Natural killer cell treated with Interleukin-12 subunit alpha and Interleukin-12 subunit beta and Interleukin-15 and Interleukin-18, amount 100 ng/mL, for 72 hours (primary cell): ENCODE measurements at regions not wholly inside any gene's neighbourhood (a gene's known extent, or its start where the extent isn't known, plus 50 kb on each side); places are given as distances from the start of the nearest gene placed in this dataset.

ENCODE experiments used
- ATAC-seq, 2 donors: fragments of 150-1000 bp; cut with Tn5 transposase in 1 of 2; sonication (Bioruptor Pico), chemical (Tn5 transposase) in 1 of 2; 2 replicates each; pipeline ENCODE4 v1.10.0; 2021
- DNase-seq: peaks from one replicate; pipeline ENCODE4 v3.0.0; 2022; ENCODE audit warnings: low spot score
- H3K27ac Mint-ChIP-seq, 2 donors: 1 replicate in 1 of 2; 2 replicates in 1 of 2; pipeline ENCODE4 v1.8.0; 2022; ENCODE audit warnings: mixed read lengths in 2 of 2, mild to moderate bottlenecking in 1 of 2, moderate library complexity in 1 of 2
- H3K27me3 Mint-ChIP-seq, 2 donors: 1 replicate in 1 of 2; 2 replicates in 1 of 2; pipeline ENCODE4 v1.8.0; 2022; ENCODE audit warnings: mixed read lengths in 2 of 2
- H3K36me3 Mint-ChIP-seq: one replicate; pipeline ENCODE4 v1.8.0; 2022; ENCODE audit warnings: mixed read lengths
- H3K4me1 Mint-ChIP-seq, 2 donors: 1 replicate in 1 of 2; 2 replicates in 1 of 2; pipeline ENCODE4 v1.8.0; 2022; ENCODE audit warnings: low read depth in 2 of 2, mixed read lengths in 2 of 2, mild to moderate bottlenecking in 1 of 2
- H3K4me3 Mint-ChIP-seq: one replicate; pipeline ENCODE4 v1.8.0; 2022; ENCODE audit warnings: mixed read lengths
- H3K9me3 Mint-ChIP-seq: 2 replicates; pipeline ENCODE4 v1.8.0; 2022; ENCODE audit warnings: mixed read lengths

DNA sequence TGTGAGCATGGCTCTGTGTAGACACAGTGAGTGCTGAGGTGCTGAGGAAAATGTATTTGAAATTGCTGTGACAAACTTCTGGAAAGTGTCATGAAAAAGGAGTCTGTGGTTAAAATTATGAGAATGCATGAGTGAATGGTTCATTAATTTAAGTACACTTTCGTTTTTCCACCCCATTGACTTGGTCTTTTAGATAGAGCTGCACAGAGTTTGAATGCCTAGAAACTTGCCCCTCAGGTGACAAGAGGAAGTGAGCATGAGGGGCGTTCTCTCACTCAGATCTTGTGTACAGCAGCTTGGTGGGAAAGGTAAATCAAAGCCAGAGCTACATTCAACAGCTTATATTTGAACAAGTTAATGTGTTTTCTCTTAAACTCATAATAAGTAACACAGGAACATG lies 296.8 kb downstream of the WDR72 start:
- Mint-ChIP-seq H3K4me1 (no peaks in the 10 kb centered on the region), H3K27ac (no peak overlapping the region), H3K27me3 (no peaks in the 10 kb centered on the region), H3K4me3 (no peak overlapping the region), H3K9me3 (peaks cover 4% of the 10 kb centered on the region), H3K36me3 (no peaks in the 10 kb centered on the region)
- no peak for DNase-seq
- ATAC-seq, result no peak

DNA sequence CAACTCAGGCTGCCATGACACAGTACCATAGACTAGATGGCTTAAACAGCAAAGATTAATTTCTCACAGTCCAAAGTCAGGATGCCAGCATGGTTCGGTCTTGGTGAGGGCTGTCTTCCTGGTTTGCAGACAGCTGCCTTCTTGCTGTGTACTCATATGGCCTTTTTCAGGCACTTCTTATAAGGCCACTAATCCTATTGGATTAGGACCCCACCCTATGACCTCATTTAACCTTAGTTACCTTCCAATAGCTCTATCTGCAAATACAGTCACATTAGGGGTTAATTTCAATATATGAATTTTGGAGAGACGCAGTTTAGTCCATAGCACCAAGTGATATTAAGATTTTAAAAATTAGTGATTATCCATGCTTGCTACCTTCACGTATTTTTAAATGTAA lies 297.8 kb downstream of the WDR72 start:
- Mint-ChIP-seq H3K36me3 (no peaks in the 10 kb centered on the region), H3K4me3 (no peak overlapping the region), H3K27me3 (no peaks in the 10 kb centered on the region), H3K27ac (no peak overlapping the region), H3K9me3 (peaks cover 4% of the 10 kb centered on the region), H3K4me1 (no peaks in the 10 kb centered on the region)
- DNase-seq (no peak), ATAC-seq (no peak)

DNA sequence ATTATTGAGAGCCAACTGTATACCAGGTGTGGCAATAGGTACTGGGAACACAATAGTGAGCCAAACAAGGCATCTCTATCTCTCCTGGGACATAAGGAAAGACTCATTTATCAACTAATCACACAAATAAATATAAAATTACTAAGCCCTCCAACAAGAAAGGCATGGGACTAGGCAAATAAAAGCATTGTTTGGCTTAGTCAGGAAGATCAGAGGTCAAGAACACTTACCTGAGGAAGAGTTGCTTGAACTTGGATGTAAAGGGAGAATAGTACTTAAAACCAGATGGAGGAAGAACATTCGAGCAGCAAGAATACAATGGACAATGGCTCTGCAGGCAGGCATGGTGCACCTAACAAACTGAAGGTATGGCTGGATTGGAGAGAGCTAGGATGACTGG lies 300.7 kb downstream of the WDR72 start:
- no peaks in the 10 kb centered on the region for H3K36me3 Mint-ChIP-seq

DNA sequence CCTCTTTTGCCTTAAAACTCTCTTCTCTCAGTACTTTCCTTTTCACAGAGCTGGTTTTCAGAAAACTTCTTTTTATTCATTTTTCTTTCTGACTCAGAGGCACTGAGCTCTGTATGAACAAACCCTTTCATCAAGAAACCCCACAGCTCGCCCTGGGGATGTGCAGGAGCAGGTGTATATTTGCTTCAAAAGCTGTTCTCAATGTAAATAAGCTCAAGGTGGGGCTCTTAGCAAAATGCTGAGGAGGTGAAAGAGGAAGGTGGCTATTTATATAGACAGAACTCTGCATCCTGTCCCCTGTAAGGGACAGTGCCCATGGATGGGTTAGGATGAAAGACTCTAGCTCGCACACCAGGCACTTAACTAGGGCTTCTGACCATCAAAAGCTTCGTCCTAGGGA lies 302.0 kb downstream of the WDR72 start:
- DNase-seq, result no peak
- Mint-ChIP-seq H3K9me3 (peaks cover 4% of the 10 kb centered on the region), H3K27ac (no peak overlapping the region), H3K27me3 (no peaks in the 10 kb centered on the region), H3K4me3 (no peak overlapping the region), H3K36me3 (no peaks in the 10 kb centered on the region), H3K4me1 (no peaks in the 10 kb centered on the region)
- no peak for ATAC-seq

More for the DNA sequence above, 300.7 kb downstream of the WDR72 start:
- H3K27ac Mint-ChIP-seq, result no peak overlapping the region
- no peak for DNase-seq
- H3K9me3 Mint-ChIP-seq, result peaks cover 4% of the 10 kb centered on the region
- H3K4me1 Mint-ChIP-seq, result no peaks in the 10 kb centered on the region
- H3K4me3 Mint-ChIP-seq, result no peak overlapping the region
- ATAC-seq, result no peak
- no peaks in the 10 kb centered on the region for H3K27me3 Mint-ChIP-seq

DNA sequence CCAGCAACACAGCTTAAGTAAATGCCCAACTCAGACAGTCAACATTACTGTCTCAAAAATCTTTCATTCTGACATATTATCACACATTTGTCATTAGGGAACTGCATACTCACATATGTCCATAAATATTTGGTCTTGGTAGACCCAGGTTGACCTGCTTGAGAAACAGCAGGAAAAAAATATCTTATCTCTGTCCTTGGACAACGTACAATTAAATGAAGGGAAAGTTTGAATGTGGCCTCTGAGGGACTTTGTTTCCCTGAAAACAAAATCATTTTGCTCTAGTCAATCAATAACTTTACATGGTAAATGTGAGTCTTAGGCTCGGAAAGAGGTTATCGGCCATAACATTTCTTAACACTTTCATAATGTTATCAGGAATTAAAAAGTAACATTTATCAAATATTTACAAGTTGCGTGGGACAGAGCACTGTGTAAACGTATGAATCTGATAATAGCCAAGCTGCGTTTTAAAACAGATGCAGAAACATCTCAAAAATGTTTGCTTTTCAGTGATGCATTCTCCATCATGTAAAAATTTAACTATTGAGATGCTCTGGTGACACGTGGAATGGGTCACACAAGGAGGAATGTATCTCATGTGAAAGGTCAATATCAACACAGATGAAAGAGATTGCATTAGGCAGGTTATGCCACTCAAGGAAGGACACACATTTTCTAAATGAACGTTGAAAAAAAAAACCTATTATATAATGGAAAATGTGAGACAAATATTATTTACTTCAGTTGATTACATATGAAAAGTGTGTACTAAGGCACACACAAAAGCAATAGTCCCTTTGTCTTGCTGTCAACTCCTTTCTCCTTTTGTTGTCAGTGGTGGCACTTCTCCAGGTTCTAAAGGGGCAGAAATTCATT lies 304.4 kb downstream of the WDR72 start:
- DNase-seq, result no peak
- Mint-ChIP-seq H3K4me1 (no peaks in the 10 kb centered on the region), H3K36me3 (no peaks in the 10 kb centered on the region), H3K4me3 (no peak overlapping the region), H3K27me3 (no peaks in the 10 kb centered on the region), H3K9me3 (peaks cover 8% of the 10 kb centered on the region), H3K27ac (no peak overlapping the region)
- ATAC-seq, result no peak

DNA sequence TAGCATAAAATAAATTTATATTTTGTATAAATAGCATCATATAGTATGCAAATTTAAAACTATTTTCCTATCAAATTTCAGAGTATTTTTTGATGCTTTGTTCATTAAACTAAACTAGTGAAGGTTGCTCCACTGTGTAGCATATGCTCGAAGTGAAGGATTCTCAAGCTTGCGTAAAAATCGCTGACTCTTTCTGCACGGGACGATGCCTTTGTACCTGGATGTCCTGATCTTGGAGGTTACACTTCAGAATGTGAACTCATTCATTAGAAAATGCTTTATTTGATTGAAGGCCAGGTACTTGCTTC lies 305.0 kb downstream of the WDR72 start:
- Mint-ChIP-seq H3K4me1 (no peaks in the 10 kb centered on the region), H3K9me3 (peaks cover 8% of the 10 kb centered on the region), H3K27me3 (no peaks in the 10 kb centered on the region), H3K27ac (no peak overlapping the region), H3K36me3 (no peaks in the 10 kb centered on the region), H3K4me3 (no peak overlapping the region)
- DNase-seq, result no peak
- no peak for ATAC-seq

DNA sequence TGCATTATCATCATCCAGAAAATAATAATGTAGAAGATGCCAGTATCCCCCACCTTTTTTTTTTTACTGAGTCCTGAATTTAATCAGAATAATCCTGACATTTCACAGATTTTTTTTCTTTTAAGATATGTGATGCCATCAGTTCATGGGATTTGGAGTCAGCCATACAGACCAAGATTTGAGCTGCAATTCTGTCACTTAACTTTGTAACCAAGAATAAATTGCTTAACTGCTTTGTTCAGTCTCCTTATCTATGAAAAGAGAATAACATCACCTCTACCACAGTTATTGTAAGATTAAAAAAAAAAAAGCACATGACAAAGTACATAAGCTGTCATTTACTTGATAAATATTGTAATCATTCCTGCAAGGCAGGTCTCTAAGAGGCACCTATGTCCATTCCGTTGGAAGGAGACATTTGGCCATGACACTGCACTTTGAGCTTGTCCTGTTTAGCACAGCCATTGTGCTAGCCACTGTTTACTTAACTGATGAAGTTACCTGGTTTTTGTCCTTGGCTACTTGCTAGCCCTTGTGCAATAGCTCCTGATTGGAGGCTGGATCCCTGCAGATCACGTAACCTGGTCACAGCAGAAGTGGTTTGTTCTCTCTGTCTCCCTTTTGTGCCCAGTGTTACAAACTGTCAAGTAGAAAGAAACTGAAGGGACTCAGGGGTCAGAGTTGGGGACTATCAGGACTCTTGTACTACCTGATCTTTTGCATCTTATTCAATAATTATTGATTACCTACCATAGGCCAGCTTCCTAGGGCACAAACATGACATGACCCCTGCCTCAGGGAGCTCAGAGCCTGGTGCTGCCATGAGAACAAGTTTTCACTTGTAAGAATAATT lies 306.0 kb downstream of the WDR72 start:
- Mint-ChIP-seq H3K4me3 (no peak overlapping the region), H3K36me3 (no peaks in the 10 kb centered on the region), H3K4me1 (no peaks in the 10 kb centered on the region), H3K27me3 (no peaks in the 10 kb centered on the region), H3K27ac (no peak overlapping the region), H3K9me3 (peaks cover 3% of the 10 kb centered on the region)
- DNase-seq, result no peak
- ATAC-seq, result no peak

DNA sequence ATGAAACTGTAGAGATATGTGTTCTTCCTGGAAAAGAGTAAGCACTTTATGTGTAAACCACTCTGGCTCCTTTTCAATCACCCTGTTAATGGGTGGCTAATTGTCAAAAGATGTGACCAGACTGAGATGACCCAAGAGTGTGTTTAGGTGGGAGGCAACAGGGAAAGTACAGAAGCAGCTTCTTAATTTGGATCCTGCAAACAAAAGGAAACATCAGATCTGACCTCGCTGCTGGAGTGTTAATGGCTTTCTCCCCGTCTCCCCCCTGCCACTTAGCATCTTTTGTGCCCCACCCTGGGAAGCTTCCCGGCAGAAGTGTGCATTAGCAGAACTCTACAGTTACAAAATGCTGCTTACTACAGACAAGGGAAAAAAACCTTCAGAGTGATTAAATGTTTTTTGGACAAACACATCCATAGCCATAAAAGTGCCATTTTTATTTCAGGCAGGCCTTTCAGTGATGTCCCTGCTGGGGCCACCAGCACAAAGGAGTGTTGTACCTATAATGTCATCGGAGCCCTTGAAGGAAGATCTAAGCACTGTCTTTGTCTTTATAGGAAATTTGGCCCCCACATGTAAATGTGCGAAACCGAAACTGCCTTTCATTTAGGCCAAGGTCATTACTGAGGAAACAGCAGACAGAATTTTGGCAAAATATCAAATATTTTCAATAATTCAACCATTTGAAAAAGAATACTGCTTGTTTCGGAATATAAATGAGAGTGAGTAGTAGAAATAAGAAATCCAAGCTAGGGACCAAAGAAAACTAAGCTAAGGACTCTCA lies 311.0 kb downstream of the WDR72 start:
- Mint-ChIP-seq H3K27me3 (no peaks in the 10 kb centered on the region), H3K36me3 (no peaks in the 10 kb centered on the region), H3K9me3 (peaks cover 3% of the 10 kb centered on the region), H3K4me1 (no peaks in the 10 kb centered on the region), H3K27ac (no peak overlapping the region), H3K4me3 (no peak overlapping the region)
- DNase-seq (no peak), ATAC-seq (no peak)

DNA sequence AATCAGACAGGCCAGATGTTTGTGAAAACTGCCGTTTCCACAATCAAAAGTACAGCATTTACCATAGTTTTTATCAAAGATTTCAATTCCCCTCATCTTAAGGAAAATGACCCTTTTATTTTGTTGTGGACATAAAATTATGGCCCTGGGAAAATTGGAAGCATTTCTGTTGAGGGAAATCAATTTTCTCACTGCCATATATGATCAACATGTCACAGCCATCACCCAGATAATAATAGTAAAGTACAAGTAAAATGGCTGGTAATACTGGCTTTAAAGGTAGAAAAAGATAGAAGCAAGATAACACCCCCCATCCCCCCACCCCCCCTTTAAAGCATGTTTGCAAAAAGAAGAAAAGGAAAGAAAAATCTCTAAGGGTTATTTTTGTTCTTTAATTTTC lies 311.7 kb downstream of the WDR72 start:
- no peaks in the 10 kb centered on the region for H3K4me1 Mint-ChIP-seq
- H3K27ac Mint-ChIP-seq, result no peak overlapping the region
- no peak overlapping the region for H3K4me3 Mint-ChIP-seq
- no peak for DNase-seq
- H3K36me3 Mint-ChIP-seq, result no peaks in the 10 kb centered on the region
- no peak for ATAC-seq
- peaks cover 3% of the 10 kb centered on the region for H3K9me3 Mint-ChIP-seq
- no peaks in the 10 kb centered on the region for H3K27me3 Mint-ChIP-seq

DNA sequence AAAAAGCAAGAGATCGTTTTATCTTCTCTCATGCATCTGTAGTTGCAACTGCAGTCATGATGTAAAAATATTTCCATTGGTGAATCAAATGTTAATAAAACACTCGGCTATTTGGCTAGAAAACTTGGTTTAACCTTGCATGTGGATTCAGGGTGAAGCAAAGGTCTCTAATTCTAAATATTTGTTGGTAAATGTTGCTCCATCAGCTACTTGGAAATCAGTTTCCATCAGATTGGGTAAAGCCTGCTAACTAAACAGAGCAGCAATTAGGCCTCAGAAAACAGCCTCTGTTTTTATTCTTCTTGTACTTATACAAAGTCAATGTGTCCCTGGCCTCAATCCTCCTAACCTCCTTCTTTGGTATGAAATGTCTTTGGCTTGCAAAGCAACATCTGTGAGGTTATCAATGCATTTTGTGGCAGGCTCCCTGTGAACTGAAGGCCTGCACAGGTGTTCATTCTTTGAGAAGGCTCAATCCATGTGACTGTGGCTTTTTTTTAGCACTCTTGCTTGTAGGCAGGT lies 312.3 kb downstream of the WDR72 start:
- no peaks in the 10 kb centered on the region for H3K36me3 Mint-ChIP-seq
- ATAC-seq, result no peak
- peaks cover 3% of the 10 kb centered on the region for H3K9me3 Mint-ChIP-seq
- H3K27me3 Mint-ChIP-seq, result no peaks in the 10 kb centered on the region
- no peak overlapping the region for H3K4me3 Mint-ChIP-seq
- no peak overlapping the region for H3K27ac Mint-ChIP-seq
- no peak for DNase-seq
- no peaks in the 10 kb centered on the region for H3K4me1 Mint-ChIP-seq

DNA sequence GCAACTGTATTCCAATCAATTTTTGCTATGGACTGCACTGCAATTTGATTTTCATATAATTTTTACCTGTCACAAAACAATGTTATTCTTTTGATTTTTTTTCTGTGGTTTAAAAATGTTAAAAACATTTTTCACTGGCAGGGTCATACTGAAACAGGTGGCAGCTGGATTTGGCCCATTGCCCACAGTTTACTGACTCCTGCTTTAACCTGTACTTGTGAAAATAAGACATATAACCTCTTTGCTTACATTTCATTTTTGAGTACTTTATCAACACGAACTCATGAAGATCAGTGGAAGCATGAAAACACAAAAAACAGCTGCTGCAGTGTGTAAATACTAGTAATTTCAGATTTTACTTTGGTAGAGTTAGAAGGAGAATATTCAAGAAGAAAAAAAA lies 313.1 kb downstream of the WDR72 start:
- Mint-ChIP-seq H3K27me3 (no peaks in the 10 kb centered on the region), H3K4me3 (no peak overlapping the region), H3K36me3 (no peaks in the 10 kb centered on the region)

DNA sequence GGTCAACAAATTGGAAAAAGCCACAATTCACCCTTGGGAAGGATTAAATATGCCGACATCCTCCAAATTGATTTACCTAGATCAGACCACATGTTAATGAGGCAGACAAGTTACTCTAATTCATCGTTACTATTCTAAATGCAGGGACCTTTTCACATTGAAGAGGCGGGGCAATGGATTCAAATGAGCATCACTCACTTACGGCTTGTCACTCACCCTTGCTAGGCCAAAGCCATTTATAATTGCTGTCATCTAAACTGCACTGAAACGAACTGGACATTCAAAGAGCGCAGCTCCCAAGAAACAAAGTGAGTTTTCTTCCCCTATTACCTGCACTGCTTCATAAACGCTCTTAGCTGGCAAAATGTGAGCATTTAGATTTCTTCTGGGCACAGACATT lies 313.9 kb downstream of the WDR72 start:
- no peak overlapping the region for H3K27ac Mint-ChIP-seq
- H3K36me3 Mint-ChIP-seq, result no peaks in the 10 kb centered on the region
- ATAC-seq (no peak), DNase-seq (no peak)
- H3K4me1 Mint-ChIP-seq, result no peaks in the 10 kb centered on the region
- H3K27me3 Mint-ChIP-seq, result no peaks in the 10 kb centered on the region
- H3K9me3 Mint-ChIP-seq, result no peaks in the 10 kb centered on the region
- H3K4me3 Mint-ChIP-seq, result no peak overlapping the region

More for the DNA sequence above, 313.1 kb downstream of the WDR72 start:
- ATAC-seq, result no peak
- Mint-ChIP-seq H3K9me3 (peaks cover 2% of the 10 kb centered on the region), H3K27ac (no peak overlapping the region), H3K4me1 (no peaks in the 10 kb centered on the region)
- DNase-seq, result no peak

DNA sequence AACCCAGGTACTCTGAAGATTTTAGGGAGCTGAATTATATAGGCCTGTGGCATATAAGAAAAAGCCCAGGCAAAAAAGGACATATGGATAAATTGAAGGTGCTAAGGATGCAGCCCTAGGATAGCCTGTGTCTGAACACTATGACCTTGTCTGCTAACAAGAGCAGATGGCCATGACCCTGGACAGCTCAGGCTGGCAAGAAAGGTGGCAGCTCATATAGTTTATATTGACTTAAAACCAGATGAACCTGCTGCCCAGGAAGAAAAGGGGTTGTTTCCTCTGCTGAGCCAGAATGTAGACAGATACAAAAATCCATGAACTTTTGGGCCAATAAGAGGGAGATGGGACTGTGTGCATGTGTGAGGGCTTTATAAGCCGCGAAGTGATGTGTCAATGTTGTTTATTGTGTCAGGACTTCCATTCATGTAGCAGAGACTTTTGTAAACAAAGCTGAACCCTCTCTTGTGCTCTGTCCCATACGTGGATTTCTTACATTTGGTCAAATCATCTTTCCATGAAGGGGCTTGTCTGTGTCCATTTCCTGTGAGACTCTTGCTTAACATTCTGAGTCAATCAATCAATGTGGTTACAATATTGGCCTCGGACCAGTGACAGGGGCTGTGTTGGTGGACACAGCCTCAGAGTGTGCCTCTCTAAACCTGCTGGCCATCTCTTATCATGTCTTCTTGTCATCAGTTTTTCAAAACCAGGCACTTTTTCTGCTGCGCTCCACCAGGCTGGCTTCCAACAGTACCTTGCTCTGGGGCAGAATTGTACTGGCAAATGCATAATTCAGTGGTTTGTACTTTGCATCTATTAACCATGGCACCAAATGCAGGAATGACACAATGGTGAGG lies 321.2 kb downstream of the WDR72 start:
- no peak for ATAC-seq
- H3K4me1 Mint-ChIP-seq, result no peaks in the 10 kb centered on the region
- H3K4me3 Mint-ChIP-seq, result no peak overlapping the region
- H3K27ac Mint-ChIP-seq, result no peak overlapping the region
- H3K9me3 Mint-ChIP-seq, result no peaks in the 10 kb centered on the region
- no peaks in the 10 kb centered on the region for H3K36me3 Mint-ChIP-seq
- no peak for DNase-seq
- H3K27me3 Mint-ChIP-seq, result no peaks in the 10 kb centered on the region
